GM12892 (cell line): ENCODE measurements at regions not wholly inside any gene's neighbourhood (a gene's known extent, or its start where the extent isn't known, plus 50 kb on each side); places are given as distances from the start of the nearest gene placed in this dataset.

ENCODE experiments used
- POLR2A ChIP-seq: IDR thresholded peaks from 2 replicates; pipeline ENCODE4 v1.6.1; 2011; ENCODE audit warnings: low read depth, low read length, control low read depth
- POLR2AphosphoS5 ChIP-seq: IDR thresholded peaks from 2 replicates; pipeline ENCODE4 v1.6.1; 2011; ENCODE audit warnings: low read depth, low read length, control low read depth
- TAF1 ChIP-seq: IDR thresholded peaks from 2 replicates; pipeline ENCODE4 v1.6.1; 2011; ENCODE audit warnings: low read depth, mild to moderate bottlenecking, control low read depth, low read length, borderline replicate concordance

GRCh38 chr2:22604136-22604535 lies 780.8 kb upstream of the KLHL29 start:
- no peak for TF ChIP-seq POLR2AphosphoS5
- no peak for TF ChIP-seq TAF1
- no peak for TF ChIP-seq POLR2A
